H1 (cell line): ENCODE measurements at regions not wholly inside any gene's neighbourhood (a gene's known extent, or its start where the extent isn't known, plus 50 kb on each side); places are given as distances from the start of the nearest gene placed in this dataset.

Experiments
- CTCF ChIA-PET: fragments of 300-600 bp; sonication (Branson Sonifier 250); formaldehyde crosslinking; loops from one replicate; lab custom pipeline; 2021; ENCODE audit not compliant: partially characterized antibody; lab: Charles Lee
- POLR2A ChIA-PET: fragments of 300-600 bp; sonication (Branson Sonifier 250); formaldehyde crosslinking; loops from one replicate; lab custom pipeline; 2021; ENCODE audit warnings: inconsistent platforms; ENCODE audit not compliant: partially characterized antibody; lab: Charles Lee
- DNase-seq, 2 experiments: peaks; one replicate each; pipeline versions ENCODE4 v3.0.0 to v3.0.0-alpha.2; 2010 to 2022; ENCODE audit warnings: low spot score in 2 of 2, low read depth in 1 of 2, mixed read lengths in 1 of 2
- FAIRE-seq: peaks from 2 replicates; lab custom pipeline; 2011; peaks lifted over from hg19 to GRCh38; lab: Jason Lieb, UNC
- H2AFZ ChIP-seq: 2 replicates; pipeline ENCODE4 v1.8.1; 2012; ENCODE audit warnings: low read length, inconsistent platforms
- H2AK5ac ChIP-seq: 2 replicates; pipeline ENCODE4 v1.6.1; 2013; ENCODE audit warnings: low read depth, low read length
- H2BK120ac ChIP-seq: replicated peaks from 2 replicates; pipeline ENCODE3; 2013; ENCODE audit warnings: low read depth, low read length, inconsistent platforms
- H2BK12ac ChIP-seq: 2 replicates; pipeline ENCODE4 v1.6.1; 2013; ENCODE audit warnings: low read depth, low read length
- H2BK15ac ChIP-seq: 2 replicates; pipeline ENCODE4 v1.6.1; 2013; ENCODE audit warnings: low read length
- H2BK20ac ChIP-seq: 2 replicates; pipeline ENCODE4 v1.6.1; 2013; ENCODE audit warnings: low read length
- H2BK5ac ChIP-seq: 2 replicates; pipeline ENCODE4 v1.6.1; 2013; ENCODE audit warnings: low read depth, low read length
- H3K14ac ChIP-seq: 2 replicates; pipeline ENCODE4 v1.6.1; 2013; ENCODE audit warnings: inconsistent platforms; ENCODE audit not compliant: insufficient read length
- H3K18ac ChIP-seq: 2 replicates; pipeline ENCODE4 v1.6.1; 2013; ENCODE audit warnings: low read length; ENCODE audit errors: extremely low read depth
- H3K23ac ChIP-seq: 2 replicates; pipeline ENCODE4 v1.6.1; 2013; ENCODE audit warnings: inconsistent platforms; ENCODE audit not compliant: insufficient read length
- H3K23me2 ChIP-seq: 2 replicates; pipeline ENCODE4 v1.6.1; 2013; ENCODE audit warnings: low read depth, low read length
- H3K27ac ChIP-seq: 2 replicates; pipeline ENCODE4 v1.6.1; 2011; ENCODE audit warnings: low read depth, low read length, inconsistent platforms
- H3K27me3 ChIP-seq, 4 experiments: replicated peaks in 1 of 4; 1 replicate in 1 of 4; 2 replicates in 3 of 4; pipeline versions ENCODE4 v1.6.1 to v1.8.1; 2011 to 2013; ENCODE audit warnings: low read length in 3 of 4, mild to moderate bottlenecking in 3 of 4, inconsistent platforms in 2 of 4, mixed read lengths in 2 of 4, moderate library complexity in 1 of 4; ENCODE audit not compliant: control insufficient read depth in 3 of 4, insufficient read depth in 3 of 4; ENCODE audit errors: extremely low read depth in 1 of 4
- H3K36me3 ChIP-seq, 4 experiments: 2 replicates each; pipeline versions ENCODE4 v1.6.1 to v1.8.1; 2011 to 2013; ENCODE audit warnings: mild to moderate bottlenecking in 4 of 4, low read length in 3 of 4, moderate library complexity in 2 of 4, control low read depth in 1 of 4, inconsistent platforms in 1 of 4; ENCODE audit not compliant: insufficient read depth in 4 of 4, control insufficient read depth in 2 of 4
- H3K4ac ChIP-seq: replicated peaks from 2 replicates; pipeline ENCODE3; 2013; ENCODE audit warnings: low read length, low read depth, mixed read lengths, inconsistent platforms; ENCODE audit not compliant: insufficient read length
- H3K4me1 ChIP-seq, 4 experiments: replicated peaks in 1 of 4; 1 replicate in 1 of 4; 2 replicates in 3 of 4; pipeline versions ENCODE4 v1.6.1 to v1.8.1; 2011 to 2013; ENCODE audit warnings: low read length in 3 of 4, inconsistent platforms in 2 of 4, mixed read lengths in 1 of 4; ENCODE audit not compliant: insufficient read depth in 4 of 4, control insufficient read depth in 3 of 4
- H3K4me2 ChIP-seq, 2 experiments: 2 replicates each; pipeline versions ENCODE4 v1.6.1 to v1.8.1; 2011 to 2013; ENCODE audit warnings: low read depth in 2 of 2, low read length in 2 of 2, control low read depth in 1 of 2, inconsistent platforms in 1 of 2, mild to moderate bottlenecking in 1 of 2; ENCODE audit not compliant: insufficient read depth in 1 of 2
- H3K4me3 ChIP-seq, 4 experiments: fragments of 200-600, 300-600 bp in 1 of 4; sonication (generic), shearing (Covaris generic), sonication (Bioruptor Twin) in 1 of 4; 2 replicates each; pipeline versions ENCODE4 v1.5.1 to v1.8.1; 2011 to 2016; ENCODE audit warnings: low read length in 4 of 4, low read depth in 3 of 4, control low read depth in 2 of 4, inconsistent platforms in 2 of 4, mild to moderate bottlenecking in 2 of 4, mixed read lengths in 1 of 4, moderate library complexity in 1 of 4; ENCODE audit not compliant: insufficient read depth in 2 of 4; ENCODE audit errors: extremely low read depth in 1 of 4
- H3K56ac ChIP-seq: replicated peaks from 2 replicates; pipeline ENCODE3; 2013; ENCODE audit warnings: low read depth, mild to moderate bottlenecking, mixed read lengths, low read length, inconsistent platforms; ENCODE audit not compliant: insufficient read length
- H3K79me1 ChIP-seq: 2 replicates; pipeline ENCODE4 v1.6.1; 2013; ENCODE audit warnings: low read depth, low read length, control low read depth
- H3K79me2 ChIP-seq, 2 experiments: 2 replicates each; pipeline versions ENCODE4 v1.6.1 to v1.8.1; 2012 to 2013; ENCODE audit warnings: low read length in 2 of 2, mild to moderate bottlenecking in 2 of 2, inconsistent platforms in 1 of 2; ENCODE audit not compliant: insufficient read depth in 2 of 2, control insufficient read depth in 1 of 2
- H3K9ac ChIP-seq, 4 experiments: replicated peaks in 1 of 4; 1 replicate in 1 of 4; 2 replicates in 3 of 4; pipeline versions ENCODE4 v1.6.1 to v1.8.1; 2011 to 2013; ENCODE audit warnings: low read depth in 3 of 4, low read length in 3 of 4, control low read depth in 2 of 4, mild to moderate bottlenecking in 2 of 4, moderate library complexity in 2 of 4, inconsistent platforms in 1 of 4; ENCODE audit errors: extremely low read depth in 1 of 4
- H3K9me3 ChIP-seq, 2 experiments: 2 replicates each; pipeline versions ENCODE4 v1.6.1 to v1.8.1; 2012 to 2013; ENCODE audit warnings: mild to moderate bottlenecking in 2 of 2, moderate library complexity in 2 of 2, control low read depth in 1 of 2, inconsistent platforms in 1 of 2, low read depth in 1 of 2, low read length in 1 of 2, mixed read lengths in 1 of 2; ENCODE audit not compliant: insufficient read depth in 2 of 2
- H4K20me1 ChIP-seq, 2 experiments: replicated peaks in 1 of 2; 2 replicates each; pipeline versions ENCODE3 to v1.8.1; 2011 to 2013; ENCODE audit warnings: inconsistent platforms in 2 of 2, low read length in 2 of 2, mild to moderate bottlenecking in 1 of 2; ENCODE audit not compliant: insufficient read depth in 2 of 2, control insufficient read depth in 1 of 2
- H4K5ac ChIP-seq: 2 replicates; pipeline ENCODE4 v1.6.1; 2013; ENCODE audit warnings: low read length, low read depth, mixed read lengths, inconsistent platforms; ENCODE audit not compliant: insufficient read length
- H4K8ac ChIP-seq: 2 replicates; pipeline ENCODE4 v1.8.0; 2013; ENCODE audit warnings: mild to moderate bottlenecking, moderate library complexity, low read length, inconsistent platforms; ENCODE audit not compliant: insufficient read depth; ENCODE audit errors: extremely low read depth
- H4K91ac ChIP-seq: replicated peaks from 2 replicates; pipeline ENCODE3; 2013; ENCODE audit warnings: low read length, mixed read lengths, inconsistent platforms; ENCODE audit not compliant: insufficient read length
- CHD2 ChIP-seq: IDR thresholded peaks from 2 replicates; pipeline ENCODE4 v1.6.1; 2012; ENCODE audit warnings: low read length, improper control_type of control experiment
- CTCF ChIP-seq, 3 experiments: IDR thresholded peaks; 1 replicate in 2 of 3; 2 replicates in 1 of 3; pipeline versions ENCODE4 v1.5.1 to v1.6.1; 2011; ENCODE audit warnings: low read length in 3 of 3, mild to moderate bottlenecking in 3 of 3, inconsistent platforms in 2 of 3, low read depth in 1 of 3, moderate library complexity in 1 of 3; ENCODE audit not compliant: insufficient read depth in 1 of 3; ENCODE audit errors: control extremely low read depth in 1 of 3
- EZH2 ChIP-seq: fragments of 200-600 bp; sonication (generic); IDR thresholded peaks from 2 replicates; pipeline ENCODE4 v1.7.1; 2012; ENCODE audit warnings: low read depth, mild to moderate bottlenecking, moderate library complexity, low read length, inconsistent platforms; ENCODE audit not compliant: severe bottlenecking
- GABPA ChIP-seq: IDR thresholded peaks from 2 replicates; pipeline ENCODE4 v1.6.1; 2011; ENCODE audit warnings: mild to moderate bottlenecking, low read length, moderate library complexity, borderline replicate concordance; ENCODE audit not compliant: insufficient read depth
- GTF2F1 ChIP-seq: IDR thresholded peaks from 2 replicates; pipeline ENCODE4 v1.6.1; 2012; ENCODE audit warnings: low read depth, low read length, improper control_type of control experiment, borderline replicate concordance
- POLR2A ChIP-seq, 2 experiments: IDR thresholded peaks; 1 replicate in 1 of 2; 2 replicates in 1 of 2; pipeline ENCODE4 v1.6.1; 2011; ENCODE audit warnings: low read depth in 2 of 2, low read length in 2 of 2, mild to moderate bottlenecking in 2 of 2; ENCODE audit errors: control extremely low read depth in 1 of 2
- TAF1 ChIP-seq: IDR thresholded peaks from 2 replicates; pipeline ENCODE4 v1.6.1; 2011; ENCODE audit warnings: mild to moderate bottlenecking, low read depth, low read length
- TAF7 ChIP-seq: optimal IDR thresholded peaks from 2 replicates; pipeline ENCODE3; 2011; ENCODE audit warnings: low read depth, mild to moderate bottlenecking, inconsistent platforms, low read length, moderate library complexity, borderline replicate concordance
- TBP ChIP-seq: IDR thresholded peaks from 2 replicates; pipeline ENCODE4 v1.6.1; 2011; ENCODE audit warnings: low read depth, low read length, improper control_type of control experiment
- YY1 ChIP-seq: IDR thresholded peaks from 2 replicates; pipeline ENCODE4 v1.6.1; 2011; ENCODE audit warnings: low read depth, mild to moderate bottlenecking, low read length
- WGBS, 2 experiments: shearing (Covaris generic) in 1 of 2; methylation state at CpG; one replicate each; pipeline versions ENCODE4 v1.1.6 to v1.1.7; 2013 to 2015; ENCODE audit warnings: low lambda C conversion rate in 2 of 2, mixed read lengths in 2 of 2, inconsistent platforms in 1 of 2, low coverage in 1 of 2, missing lambda C conversion rate in 1 of 2; ENCODE audit not compliant: insufficient replicate concordance in 2 of 2, insufficient coverage in 1 of 2, insufficient read length in 1 of 2; ENCODE audit errors: extremely low coverage in 1 of 2, missing lambda C conversion rate in 1 of 2; 5-methylcytosine and 5-hydroxymethylcytosine counted together

- Histone ChIP-seq H3K79me2 (no peaks in the 10 kb centered on the region), H3K4ac (no peak overlapping the region), H2BK12ac (no peak overlapping the region), H2BK15ac (no peak overlapping the region), H2AK5ac (no peak overlapping the region), H2BK20ac (no peak overlapping the region), H2AFZ (no peak overlapping the region), H3K4me2 (no peak overlapping the region), H3K9me3 (no peaks in the 10 kb centered on the region), H4K20me1 (no peaks in the 10 kb centered on the region), H3K56ac (no peak overlapping the region), H3K4me3 (no peak overlapping the region), H2BK120ac (no peak overlapping the region), H3K27ac (no peak overlapping the region), H3K36me3 (no peaks in the 10 kb centered on the region), H4K91ac (no peak overlapping the region), H3K79me1 (no peaks in the 10 kb centered on the region), H3K18ac (no peak overlapping the region), H3K23ac (no peak overlapping the region), H3K23me2 (no peaks in the 10 kb centered on the region; the same call in 1 of the 2 replicates), H3K14ac (no peak overlapping the region), H3K9ac (no peak overlapping the region), H2BK5ac (no peak overlapping the region), H4K8ac (no peak overlapping the region), H4K5ac (no peak overlapping the region), H3K4me1 (no peaks in the 10 kb centered on the region), H3K27me3 (no peaks in the 10 kb centered on the region)
- 91% methylated on average over 5 of the region's 6 CpGs; no CpG with 5 or more reads in 1 of the 2 experiments for WGBS, 2 experiments
- ChIA-PET POLR2A (no interaction called here), CTCF (interaction anchor here (0.6 to 1.5 kb wide), 3 partner anchors 9 to 478 kb away, joined by 3 to 4 read pairs (median 4); no protein-coding TSS in a partner anchor)
- no peak for FAIRE-seq
- DNase-seq = no peak
- no peak for TF ChIP-seq GTF2F1
- no peak for TF ChIP-seq CHD2
- no peak for TF ChIP-seq YY1
- no peak for TF ChIP-seq CTCF (IDR thresholded peaks at IDR 0.05; ENCODE audit: control extremely low read depth in 1 of 3, insufficient read depth in 1 of 3, low read depth in 1 of 3, low read length in 3 of 3)
- TF ChIP-seq TAF1 = no peak
- TF ChIP-seq EZH2 = no peak
- TF ChIP-seq TAF7 = no peak
- no peak for TF ChIP-seq GABPA
- TF ChIP-seq POLR2A (IDR thresholded peaks at IDR 0.05; ENCODE audit: control extremely low read depth in 1 of 2, low read depth in 2 of 2, low read length in 2 of 2) = no peak
- TF ChIP-seq TBP = no peak
Observed at GRCh38 chr11:128152796-128153696, 434.3 kb downstream of the ETS1 start.
